Chondrocyte (in vitro differentiated cells): ENCODE measurements at regions not wholly inside any gene's neighbourhood (a gene's known extent, or its start where the extent isn't known, plus 50 kb on each side); places are given as distances from the start of the nearest gene placed in this dataset.

Experiments used
- DNase-seq: peaks from one replicate; pipeline ENCODE4 v3.0.0; 2021; ENCODE audit warnings: mixed read lengths, low spot score
- H3K27ac Mint-ChIP-seq: one replicate; pipeline ENCODE4 v1.8.0; 2021; ENCODE audit warnings: mild to moderate bottlenecking, moderate library complexity, mixed read lengths; ENCODE audit not compliant: unreplicated experiment
- H3K27me3 Mint-ChIP-seq: 2 replicates; pipeline ENCODE4 v1.8.0; 2021; ENCODE audit warnings: low read depth, mixed read lengths
- H3K36me3 Mint-ChIP-seq: 2 replicates; pipeline ENCODE4 v1.8.0; 2021; ENCODE audit warnings: low read depth, mixed read lengths
- H3K4me1 Mint-ChIP-seq: 2 replicates; pipeline ENCODE4 v1.8.0; 2021; ENCODE audit warnings: low read depth, mild to moderate bottlenecking, mixed read lengths
- H3K4me3 Mint-ChIP-seq: one replicate; pipeline ENCODE4 v1.8.0; 2021; ENCODE audit warnings: mild to moderate bottlenecking, moderate library complexity, mixed read lengths; ENCODE audit not compliant: unreplicated experiment
- H3K9me3 Mint-ChIP-seq: 2 replicates; pipeline ENCODE4 v1.8.0; 2021; ENCODE audit warnings: low read depth, mixed read lengths
- CTCF ChIP-seq: fragments of 200-600 bp; sonication (generic); IDR thresholded peaks from 2 replicates; pipeline ENCODE4 v1.5.0; 2021; ENCODE audit warnings: antibody characterized with exemption, mild to moderate bottlenecking, moderate library complexity

- TF ChIP-seq CTCF, result no peak
- Mint-ChIP-seq H3K9me3 (no peaks in the 10 kb centered on the region), H3K27me3 (no peaks in the 10 kb centered on the region), H3K4me3 (no peak overlapping the region), H3K36me3 (no peaks in the 10 kb centered on the region), H3K27ac (no peak overlapping the region), H3K4me1 (no peaks in the 10 kb centered on the region)
- no peak for DNase-seq
Measured at GRCh38 chr4:189048119-189048518, 892.6 kb upstream of the FRG1 start.

- Mint-ChIP-seq H3K36me3 (no peaks in the 10 kb centered on the region), H3K4me3 (no peak overlapping the region), H3K27me3 (no peaks in the 10 kb centered on the region), H3K4me1 (no peaks in the 10 kb centered on the region), H3K27ac (no peak overlapping the region), H3K9me3 (no peaks in the 10 kb centered on the region)
- no peak for TF ChIP-seq CTCF
- DNase-seq, result no peak
Measured at GRCh38 chr4:189049682-189050081, 891.0 kb upstream of the FRG1 start.

GRCh38 chr4:189050643-189051042, 890.0 kb upstream of the FRG1 start:
- no peak for TF ChIP-seq CTCF
- H3K9me3 Mint-ChIP-seq, result no peaks in the 10 kb centered on the region
- H3K4me1 Mint-ChIP-seq, result no peaks in the 10 kb centered on the region
- no peaks in the 10 kb centered on the region for H3K27me3 Mint-ChIP-seq
- H3K4me3 Mint-ChIP-seq, result no peak overlapping the region
- DNase-seq, result no peak
- H3K36me3 Mint-ChIP-seq, result no peaks in the 10 kb centered on the region
- H3K27ac Mint-ChIP-seq, result no peak overlapping the region

- TF ChIP-seq CTCF, result no peak
- no peak for DNase-seq
- H3K36me3 Mint-ChIP-seq, result no peaks in the 10 kb centered on the region
- no peaks in the 10 kb centered on the region for H3K4me1 Mint-ChIP-seq
- no peak overlapping the region for H3K27ac Mint-ChIP-seq
- no peak overlapping the region for H3K4me3 Mint-ChIP-seq
- no peaks in the 10 kb centered on the region for H3K9me3 Mint-ChIP-seq
- no peaks in the 10 kb centered on the region for H3K27me3 Mint-ChIP-seq
Measured at GRCh38 chr4:189053621-189054020, 887.1 kb upstream of the FRG1 start.

- Mint-ChIP-seq H3K36me3 (peaks cover 2% of the 10 kb centered on the region), H3K4me1 (peaks cover 4% of the 10 kb centered on the region), H3K4me3 (no peak overlapping the region), H3K9me3 (peaks cover 16% of the 10 kb centered on the region), H3K27ac (no peak overlapping the region), H3K27me3 (no peaks in the 10 kb centered on the region)
- no peak for TF ChIP-seq CTCF
- no peak for DNase-seq
Measured at GRCh38 chr4:189060104-189060503, 880.6 kb upstream of the FRG1 start.
